ENCODE measurements at regions not wholly inside any gene's neighbourhood (a gene's known extent, or its start where the extent isn't known, plus 50 kb on each side); places are given as distances from the start of the nearest gene placed in this dataset.
A peak's percentile ranks its signal among the peaks of the same experiment; 100 is the strongest.

DNA sequence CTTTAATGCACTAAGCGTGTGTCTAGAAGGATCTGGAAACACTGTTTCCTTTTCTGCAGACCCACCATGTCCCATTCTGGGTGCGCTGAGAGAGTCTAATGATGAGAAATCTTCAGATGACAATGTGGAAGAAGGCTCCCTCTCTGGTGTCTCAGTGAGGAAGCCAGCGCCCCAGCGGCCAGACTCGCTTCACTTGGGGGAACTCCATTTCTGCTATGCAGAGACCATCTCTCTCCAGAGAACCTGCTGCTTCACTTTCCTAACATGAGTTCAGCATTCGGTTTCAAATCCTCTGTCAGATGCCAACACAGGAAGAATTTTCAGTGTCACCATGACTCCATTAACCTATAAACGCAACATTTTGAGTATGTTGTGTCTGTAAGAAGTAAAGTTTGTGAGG is 121.8 kb downstream of the SYF2 start:
- H3K4me3 ChIP-seq (replicated peaks in 1 of 3; ENCODE audit: low read depth in 2 of 3, low read length in 3 of 3): no peak overlapping the region
- no peaks in the 10 kb centered on the region for H3K79me2 ChIP-seq (ENCODE audit: insufficient read depth, low read length)
- Mint-ChIP-seq H3K9me3 (peaks cover 6 to 17% (median 13%) of the 10 kb centered on the region in 7 donors), H3K4me3 (no peak overlapping the region), H3K27me3 (ENCODE audit: low read depth in 3 of 3) (peaks cover 0 to 6% (median 1%) of the 10 kb centered on the region in 3 donors), H3K27ac (peak overlapping the region; percentile 78 to 96 (median 87)), H3K4me1 (peaks cover 43% of the 10 kb centered on the region), H3K36me3 (peaks cover 4 to 7% of the 10 kb centered on the region in 2 donors)
- TF ChIP-seq, protein P1, sequence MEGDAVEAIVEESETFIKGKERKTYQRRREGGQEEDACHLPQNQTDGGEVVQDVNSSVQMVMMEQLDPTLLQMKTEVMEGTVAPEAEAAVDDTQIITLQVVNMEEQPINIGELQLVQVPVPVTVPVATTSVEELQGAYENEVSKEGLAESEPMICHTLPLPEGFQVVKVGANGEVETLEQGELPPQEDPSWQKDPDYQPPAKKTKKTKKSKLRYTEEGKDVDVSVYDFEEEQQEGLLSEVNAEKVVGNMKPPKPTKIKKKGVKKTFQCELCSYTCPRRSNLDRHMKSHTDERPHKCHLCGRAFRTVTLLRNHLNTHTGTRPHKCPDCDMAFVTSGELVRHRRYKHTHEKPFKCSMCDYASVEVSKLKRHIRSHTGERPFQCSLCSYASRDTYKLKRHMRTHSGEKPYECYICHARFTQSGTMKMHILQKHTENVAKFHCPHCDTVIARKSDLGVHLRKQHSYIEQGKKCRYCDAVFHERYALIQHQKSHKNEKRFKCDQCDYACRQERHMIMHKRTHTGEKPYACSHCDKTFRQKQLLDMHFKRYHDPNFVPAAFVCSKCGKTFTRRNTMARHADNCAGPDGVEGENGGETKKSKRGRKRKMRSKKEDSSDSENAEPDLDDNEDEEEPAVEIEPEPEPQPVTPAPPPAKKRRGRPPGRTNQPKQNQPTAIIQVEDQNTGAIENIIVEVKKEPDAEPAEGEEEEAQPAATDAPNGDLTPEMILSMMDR (IDR thresholded peaks at IDR 0.05): no peak
- H3K4me2 ChIP-seq (replicated peaks; ENCODE audit: extremely low read depth, low read length, poor library complexity, severe bottlenecking): peak overlapping the region; percentile 21
- peak overlapping the region; percentile 69 to 92 for H3K27ac ChIP-seq (ENCODE audit: low read depth in 1 of 2, low read length in 2 of 2)
- H2AFZ ChIP-seq (ENCODE audit: insufficient read depth, low read depth, low read length, poor library complexity, severe bottlenecking): no peak overlapping the region
- no peaks in the 10 kb centered on the region for H4K20me1 ChIP-seq (ENCODE audit: insufficient read depth, low read length)
- DNase-seq: peak; percentile 57 to 80 (median 62)
- WGBS (ENCODE audit: insufficient coverage): 67% methylated on average over 3 of the region's 7 CpGs
- no peaks in the 10 kb centered on the region for H3K27me3 ChIP-seq (ENCODE audit: control insufficient read depth in 2 of 2, insufficient read depth in 2 of 2, low read length in 2 of 2)
- intact Hi-C loops (cut with micrococcal nuclease): no loop called here
- peak overlapping the region; percentile 53 for H3K9ac ChIP-seq (ENCODE audit: insufficient read depth, low read length, poor library complexity, severe bottlenecking)
- no peaks in the 10 kb centered on the region for H3K36me3 ChIP-seq (replicated peaks in 1 of 2; ENCODE audit: control insufficient read depth in 1 of 2, insufficient read depth in 2 of 2, low read length in 2 of 2)
- H3K4me1 ChIP-seq (ENCODE audit: control insufficient read depth in 1 of 2, insufficient read depth in 2 of 2, low read length in 2 of 2): peaks cover 44 to 46% of the 10 kb centered on the region in 2 donors
- H3K9me3 ChIP-seq (replicated peaks in 1 of 2; ENCODE audit: control insufficient read depth in 1 of 2, insufficient read depth in 1 of 2, low read length in 2 of 2): peaks cover 0 to 10% of the 10 kb centered on the region in 2 donors

DNA sequence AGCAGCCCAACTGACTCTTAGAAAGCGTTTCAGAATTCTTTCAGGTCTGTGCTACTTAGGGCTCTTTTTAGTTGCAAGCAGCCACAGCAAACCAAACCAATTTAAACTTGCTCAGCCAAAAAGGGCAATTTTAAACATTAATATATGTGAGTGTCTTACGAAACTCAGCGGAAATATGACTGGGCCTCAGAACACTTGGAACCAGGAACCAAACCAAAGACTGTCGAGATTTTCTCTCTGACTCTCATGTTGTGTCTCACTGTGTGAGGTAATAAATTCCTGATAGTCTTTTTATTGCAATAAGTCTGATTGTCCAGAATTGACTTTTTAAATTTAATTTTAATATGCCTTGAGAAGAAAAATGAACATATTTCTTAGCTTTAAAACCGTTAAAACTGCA is 122.3 kb downstream of the SYF2 start:
- Histone ChIP-seq H3K27me3 (ENCODE audit: control insufficient read depth in 2 of 2, insufficient read depth in 2 of 2, low read length in 2 of 2) (no peaks in the 10 kb centered on the region), H3K9me3 (replicated peaks in 1 of 2; ENCODE audit: control insufficient read depth in 1 of 2, insufficient read depth in 1 of 2, low read length in 2 of 2) (peaks cover 0 to 10% of the 10 kb centered on the region in 2 donors), H3K4me3 (replicated peaks in 1 of 3; ENCODE audit: low read depth in 2 of 3, low read length in 3 of 3) (no peak overlapping the region), H3K79me2 (ENCODE audit: insufficient read depth, low read length) (no peaks in the 10 kb centered on the region), H3K4me2 (replicated peaks; ENCODE audit: extremely low read depth, low read length, poor library complexity, severe bottlenecking) (peak overlapping the region; percentile 21), H2AFZ (ENCODE audit: insufficient read depth, low read depth, low read length, poor library complexity, severe bottlenecking) (no peak overlapping the region), H3K9ac (ENCODE audit: insufficient read depth, low read length, poor library complexity, severe bottlenecking) (peak overlapping the region; percentile 53), H4K20me1 (ENCODE audit: insufficient read depth, low read length) (no peaks in the 10 kb centered on the region), H3K4me1 (ENCODE audit: control insufficient read depth in 1 of 2, insufficient read depth in 2 of 2, low read length in 2 of 2) (peaks cover 46 to 47% of the 10 kb centered on the region in 2 donors), H3K36me3 (replicated peaks in 1 of 2; ENCODE audit: control insufficient read depth in 1 of 2, insufficient read depth in 2 of 2, low read length in 2 of 2) (no peaks in the 10 kb centered on the region), H3K27ac (ENCODE audit: low read depth in 1 of 2, low read length in 2 of 2) (peak overlapping the region; percentile 88 to 92)
- Mint-ChIP-seq H3K27ac (peak overlapping the region; percentile 83 to 96 (median 93)), H3K9me3 (peaks cover 6 to 17% (median 13%) of the 10 kb centered on the region in 7 donors), H3K36me3 (peaks cover 4 to 7% of the 10 kb centered on the region in 2 donors), H3K4me3 (no peak overlapping the region), H3K27me3 (ENCODE audit: low read depth in 3 of 3) (peaks cover 0 to 6% (median 1%) of the 10 kb centered on the region in 3 donors), H3K4me1 (peaks cover 40% of the 10 kb centered on the region)
- TF ChIP-seq, protein P1 (IDR thresholded peaks at IDR 0.05): no peak
- peak; percentile 70 to 86 (median 84) for DNase-seq
- WGBS (ENCODE audit: insufficient coverage): no CpG with 5 or more reads among the region's 5 CpGs
- intact Hi-C loops (cut with micrococcal nuclease): no loop called here
